ENCODE measurements at regions not wholly inside any gene's neighbourhood (a gene's known extent, or its start where the extent isn't known, plus 50 kb on each side); places are given as distances from the start of the nearest gene placed in this dataset.

GRCh38 chr11:69358398-69359020, 64.6 kb downstream of the MYEOV start:
- DNase-seq (ENCODE audit: low read depth, low spot score), result no peak
- Histone ChIP-seq H3K9me3 (ENCODE audit: insufficient read depth, low read length) (peaks cover 10% of the 10 kb centered on the region; the same call in 1 of the 2 replicates), H3K27me3 (ENCODE audit: insufficient read depth, insufficient read length) (no peaks in the 10 kb centered on the region), H3K36me3 (ENCODE audit: insufficient read depth, insufficient read length, low read length) (no peaks in the 10 kb centered on the region), H3K4me1 (ENCODE audit: insufficient read depth, insufficient read length) (peaks cover 14% of the 10 kb centered on the region), H3K9ac (ENCODE audit: insufficient read length, low read depth) (no peak overlapping the region), H3K4me3 (ENCODE audit: insufficient read length, low read depth) (no peak overlapping the region)
- TF ChIP-seq SUZ12 (IDR thresholded peaks at IDR 0.05; ENCODE audit: extremely low read depth, insufficient read depth, insufficient read length) (no peak), YY1 (IDR thresholded peaks at IDR 0.05; ENCODE audit: insufficient read depth, insufficient read length) (no peak), ZNF274 (IDR thresholded peaks at IDR 0.05; ENCODE audit: low read depth, low read length) (no peak)

DNA sequence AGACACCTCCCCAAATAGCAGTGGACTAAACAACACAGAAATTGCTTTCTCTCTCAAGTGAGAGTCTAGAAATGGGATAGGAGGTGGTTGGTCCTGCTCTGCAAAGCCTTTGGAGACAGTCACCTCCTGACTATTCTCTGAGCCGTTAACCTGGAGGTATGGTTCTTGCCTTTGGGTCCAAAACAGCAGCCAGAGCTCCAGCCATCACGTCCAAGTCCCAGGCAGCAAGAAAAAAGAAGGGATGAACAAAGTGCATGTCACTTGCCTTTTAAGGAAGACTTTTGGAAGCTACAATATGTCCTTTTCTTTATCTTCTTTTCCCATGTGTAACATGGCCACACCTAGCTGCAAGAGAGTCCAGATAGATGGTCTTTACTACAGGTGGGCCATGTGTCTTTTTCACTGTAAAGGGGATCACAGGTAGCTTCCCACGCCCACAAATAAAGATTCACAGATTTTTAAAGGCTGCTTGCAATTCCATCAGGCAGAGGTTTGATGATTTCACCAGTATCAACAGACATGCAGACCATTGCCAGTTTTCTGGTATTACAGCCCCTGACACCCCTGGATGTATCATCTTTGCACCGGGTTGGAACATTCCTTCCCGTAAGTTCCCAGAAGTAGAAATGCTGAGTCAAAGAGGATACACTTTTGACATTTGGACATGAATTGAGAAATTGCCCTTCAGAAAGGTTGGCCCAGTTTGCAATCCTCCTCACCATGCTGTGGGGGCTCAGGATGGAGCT, 66.0 kb downstream of the MYEOV start:
- Histone ChIP-seq H3K36me3 (ENCODE audit: insufficient read depth, insufficient read length, low read length) (no peaks in the 10 kb centered on the region), H3K4me1 (ENCODE audit: insufficient read depth, insufficient read length) (peaks cover 5% of the 10 kb centered on the region), H3K4me3 (ENCODE audit: insufficient read length, low read depth) (no peak overlapping the region), H3K27me3 (ENCODE audit: insufficient read depth, insufficient read length) (no peaks in the 10 kb centered on the region), H3K9ac (ENCODE audit: insufficient read length, low read depth) (no peak overlapping the region), H3K9me3 (ENCODE audit: insufficient read depth, low read length) (peaks cover 10% of the 10 kb centered on the region; the same call in 1 of the 2 replicates)
- no peak for TF ChIP-seq YY1 (IDR thresholded peaks at IDR 0.05; ENCODE audit: insufficient read depth, insufficient read length)
- no peak for TF ChIP-seq ZNF274 (IDR thresholded peaks at IDR 0.05; ENCODE audit: low read depth, low read length)
- TF ChIP-seq SUZ12 (IDR thresholded peaks at IDR 0.05; ENCODE audit: extremely low read depth, insufficient read depth, insufficient read length), result no peak
- no peak for DNase-seq (ENCODE audit: low read depth, low spot score)

DNA sequence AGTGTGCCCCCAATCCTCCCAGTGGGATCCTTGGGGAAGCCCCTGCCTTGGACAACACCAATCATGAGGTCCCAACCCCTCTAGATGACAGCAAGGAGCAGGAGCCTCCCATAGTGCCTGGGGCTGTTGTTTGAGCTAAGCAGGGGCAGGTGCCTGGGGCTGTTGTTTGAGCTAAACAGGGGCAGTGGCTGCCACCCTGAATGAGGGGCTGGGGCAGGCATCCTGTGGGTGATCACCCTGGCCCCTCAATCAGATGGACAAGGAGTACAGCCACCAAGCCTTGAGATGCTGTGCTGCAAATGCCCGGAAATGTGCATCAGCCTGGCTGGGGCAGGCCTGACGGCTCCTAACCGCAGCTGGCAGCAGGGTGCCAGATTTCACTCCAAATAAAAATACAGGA, 66.7 kb downstream of the MYEOV start:
- H3K4me1 ChIP-seq (ENCODE audit: insufficient read depth, insufficient read length), result peaks cover 5% of the 10 kb centered on the region
- no peaks in the 10 kb centered on the region for H3K27me3 ChIP-seq (ENCODE audit: insufficient read depth, insufficient read length)
- no peak overlapping the region for H3K4me3 ChIP-seq (ENCODE audit: insufficient read length, low read depth)
- peaks cover 10% of the 10 kb centered on the region; the same call in 1 of the 2 replicates for H3K9me3 ChIP-seq (ENCODE audit: insufficient read depth, low read length)
- TF ChIP-seq ZNF274 (IDR thresholded peaks at IDR 0.05; ENCODE audit: low read depth, low read length), result no peak
- no peak for TF ChIP-seq YY1 (IDR thresholded peaks at IDR 0.05; ENCODE audit: insufficient read depth, insufficient read length)
- no peak for TF ChIP-seq SUZ12 (IDR thresholded peaks at IDR 0.05; ENCODE audit: extremely low read depth, insufficient read depth, insufficient read length)
- no peaks in the 10 kb centered on the region for H3K36me3 ChIP-seq (ENCODE audit: insufficient read depth, insufficient read length, low read length)
- no peak for DNase-seq (ENCODE audit: low read depth, low spot score)
- H3K9ac ChIP-seq (ENCODE audit: insufficient read length, low read depth), result no peak overlapping the region

- TF ChIP-seq SUZ12 (IDR thresholded peaks at IDR 0.05; ENCODE audit: extremely low read depth, insufficient read depth, insufficient read length) (no peak), YY1 (IDR thresholded peaks at IDR 0.05; ENCODE audit: insufficient read depth, insufficient read length) (no peak), ZNF274 (IDR thresholded peaks at IDR 0.05; ENCODE audit: low read depth, low read length) (no peak)
- no peak overlapping the region for H3K4me3 ChIP-seq (ENCODE audit: insufficient read length, low read depth)
- no peaks in the 10 kb centered on the region for H3K36me3 ChIP-seq (ENCODE audit: insufficient read depth, insufficient read length, low read length)
- peaks cover 3% of the 10 kb centered on the region for H3K4me1 ChIP-seq (ENCODE audit: insufficient read depth, insufficient read length)
- no peak overlapping the region for H3K9ac ChIP-seq (ENCODE audit: insufficient read length, low read depth)
- no peaks in the 10 kb centered on the region for H3K27me3 ChIP-seq (ENCODE audit: insufficient read depth, insufficient read length)
- no peak for DNase-seq (ENCODE audit: low read depth, low spot score)
- peaks cover 10% of the 10 kb centered on the region; the same call in 1 of the 2 replicates for H3K9me3 ChIP-seq (ENCODE audit: insufficient read depth, low read length)
Measured at GRCh38 chr11:69361048-69361447, 67.1 kb downstream of the MYEOV start.

GRCh38 chr11:69361466-69361865, 67.5 kb downstream of the MYEOV start:
- H3K9me3 ChIP-seq (ENCODE audit: insufficient read depth, low read length), result peaks cover 10% of the 10 kb centered on the region; the same call in 1 of the 2 replicates
- H3K4me1 ChIP-seq (ENCODE audit: insufficient read depth, insufficient read length), result peaks cover 3% of the 10 kb centered on the region

GRCh38 chr11:69362315-69362714, 68.4 kb downstream of the MYEOV start:
- peaks cover 3% of the 10 kb centered on the region for H3K4me1 ChIP-seq (ENCODE audit: insufficient read depth, insufficient read length)
- H3K9me3 ChIP-seq (ENCODE audit: insufficient read depth, low read length), result peaks cover 10% of the 10 kb centered on the region; the same call in 1 of the 2 replicates
- H3K9ac ChIP-seq (ENCODE audit: insufficient read length, low read depth), result no peak overlapping the region
- DNase-seq (ENCODE audit: low read depth, low spot score), result no peak
- H3K36me3 ChIP-seq (ENCODE audit: insufficient read depth, insufficient read length, low read length), result no peaks in the 10 kb centered on the region
- H3K4me3 ChIP-seq (ENCODE audit: insufficient read length, low read depth), result no peak overlapping the region
- no peaks in the 10 kb centered on the region for H3K27me3 ChIP-seq (ENCODE audit: insufficient read depth, insufficient read length)
- TF ChIP-seq YY1 (IDR thresholded peaks at IDR 0.05; ENCODE audit: insufficient read depth, insufficient read length), result no peak

More at GRCh38 chr11:69361466-69361865, 67.5 kb downstream of the MYEOV start:
- H3K36me3 ChIP-seq (ENCODE audit: insufficient read depth, insufficient read length, low read length), result no peaks in the 10 kb centered on the region
- H3K27me3 ChIP-seq (ENCODE audit: insufficient read depth, insufficient read length), result no peaks in the 10 kb centered on the region
- no peak overlapping the region for H3K9ac ChIP-seq (ENCODE audit: insufficient read length, low read depth)
- H3K4me3 ChIP-seq (ENCODE audit: insufficient read length, low read depth), result no peak overlapping the region
- no peak for TF ChIP-seq YY1 (IDR thresholded peaks at IDR 0.05; ENCODE audit: insufficient read depth, insufficient read length)
- TF ChIP-seq ZNF274 (IDR thresholded peaks at IDR 0.05; ENCODE audit: low read depth, low read length), result no peak
- TF ChIP-seq SUZ12 (IDR thresholded peaks at IDR 0.05; ENCODE audit: extremely low read depth, insufficient read depth, insufficient read length), result no peak
- DNase-seq (ENCODE audit: low read depth, low spot score), result no peak

GRCh38 chr11:69364921-69365320, 71.0 kb downstream of the MYEOV start:
- H3K4me1 ChIP-seq (ENCODE audit: insufficient read depth, insufficient read length), result peaks cover 3% of the 10 kb centered on the region
- TF ChIP-seq ZNF274 (IDR thresholded peaks at IDR 0.05; ENCODE audit: low read depth, low read length) (no peak), SUZ12 (IDR thresholded peaks at IDR 0.05; ENCODE audit: extremely low read depth, insufficient read depth, insufficient read length) (no peak), YY1 (IDR thresholded peaks at IDR 0.05; ENCODE audit: insufficient read depth, insufficient read length) (no peak)
- peaks cover 15% of the 10 kb centered on the region for H3K9me3 ChIP-seq (ENCODE audit: insufficient read depth, low read length)
- H3K9ac ChIP-seq (ENCODE audit: insufficient read length, low read depth), result no peak overlapping the region
- H3K36me3 ChIP-seq (ENCODE audit: insufficient read depth, insufficient read length, low read length), result no peaks in the 10 kb centered on the region
- no peak for DNase-seq (ENCODE audit: low read depth, low spot score)
- no peak overlapping the region for H3K4me3 ChIP-seq (ENCODE audit: insufficient read length, low read depth)
- no peaks in the 10 kb centered on the region for H3K27me3 ChIP-seq (ENCODE audit: insufficient read depth, insufficient read length)

Data from NT2/D1 (cell line).